HG02798 (cell line): ENCODE measurements at regions not wholly inside any gene's neighbourhood (a gene's known extent, or its start where the extent isn't known, plus 50 kb on each side); places are given as distances from the start of the nearest gene placed in this dataset.
"Not testable (repeated sequence)": the region's sequence is repeated elsewhere in the genome, so short reads cannot be mapped to it uniquely, and the experiment has no call there.

Experiments used
- ATAC-seq: cut with Tn5 transposase; IDR thresholded peaks from one replicate; pipeline ENCODE4 v1.9.1; 2021; ENCODE audit warnings: mild to moderate bottlenecking; ENCODE audit not compliant: unreplicated experiment, poor library complexity

- not testable (repeated sequence) for ATAC-seq
Measured at GRCh38 chr2:12492360-12492759, 224.4 kb upstream of the TRIB2 start.

- no peak for ATAC-seq
Measured at GRCh38 chr2:12493031-12493513, 223.7 kb upstream of the TRIB2 start.

GRCh38 chr2:12495247-12495868 lies 221.4 kb upstream of the TRIB2 start:
- no peak for ATAC-seq

GRCh38 chr2:12498286-12498685 lies 218.4 kb upstream of the TRIB2 start:
- no peak for ATAC-seq

GRCh38 chr2:12498704-12499103 lies 218.0 kb upstream of the TRIB2 start:
- no peak for ATAC-seq

GRCh38 chr2:12500899-12501298 lies 215.8 kb upstream of the TRIB2 start:
- no peak for ATAC-seq

- peak; percentile 77 for ATAC-seq
Measured at GRCh38 chr2:12501469-12502158, 215.1 kb upstream of the TRIB2 start.

- ATAC-seq = no peak
Measured at GRCh38 chr2:12502759-12503158, 214.0 kb upstream of the TRIB2 start.

GRCh38 chr2:12504443-12504842 lies 212.3 kb upstream of the TRIB2 start:
- ATAC-seq = peak; percentile 50

GRCh38 chr2:12506846-12507245 lies 209.9 kb upstream of the TRIB2 start:
- ATAC-seq = peak; percentile 1

GRCh38 chr2:12507295-12507694 lies 209.4 kb upstream of the TRIB2 start:
- peak; percentile 75 for ATAC-seq

GRCh38 chr2:12510070-12510469 lies 206.7 kb upstream of the TRIB2 start:
- no peak for ATAC-seq

- ATAC-seq = no peak
Measured at GRCh38 chr2:12513339-12513738, 203.4 kb upstream of the TRIB2 start.

- no peak for ATAC-seq
Measured at GRCh38 chr2:12514168-12514567, 202.6 kb upstream of the TRIB2 start.

GRCh38 chr2:12514631-12515437 lies 201.9 kb upstream of the TRIB2 start:
- ATAC-seq = no peak

- ATAC-seq = no peak
Measured at GRCh38 chr2:12515871-12516270, 200.9 kb upstream of the TRIB2 start.

GRCh38 chr2:12533337-12534005 lies 183.3 kb upstream of the TRIB2 start:
- no peak for ATAC-seq

- no peak for ATAC-seq
Measured at GRCh38 chr2:12534646-12535263, 182.0 kb upstream of the TRIB2 start.

- ATAC-seq = no peak
Measured at GRCh38 chr2:12536976-12537375, 179.8 kb upstream of the TRIB2 start.

- no peak for ATAC-seq
Measured at GRCh38 chr2:12538138-12538694, 178.5 kb upstream of the TRIB2 start.
